M059J (cell line): ENCODE measurements at regions not wholly inside any gene's neighbourhood (a gene's known extent, or its start where the extent isn't known, plus 50 kb on each side); places are given as distances from the start of the nearest gene placed in this dataset.
A peak's percentile ranks its signal among the peaks of the same experiment; 100 is the strongest.
"Not testable (repeated sequence)": the region's sequence is repeated elsewhere in the genome, so short reads cannot be mapped to it uniquely, and the experiment has no call there.

ENCODE experiments used
- DNase-seq: peaks from one replicate; pipeline ENCODE4 v3.0.0-alpha.2; 2012; ENCODE audit warnings: low read depth

GRCh38 chr14:71629765-71630492, 302.3 kb upstream of the RGS6 start:
- no peak for DNase-seq

GRCh38 chr14:71631030-71631429, 301.2 kb upstream of the RGS6 start:
- DNase-seq = not testable (repeated sequence)

- no peak for DNase-seq
Measured at GRCh38 chr14:71632440-71632946, 299.7 kb upstream of the RGS6 start.

- no peak for DNase-seq
Measured at GRCh38 chr14:71636076-71636475, 296.2 kb upstream of the RGS6 start.

- DNase-seq = no peak
Measured at GRCh38 chr14:71636820-71637471, 295.3 kb upstream of the RGS6 start.

DNA sequence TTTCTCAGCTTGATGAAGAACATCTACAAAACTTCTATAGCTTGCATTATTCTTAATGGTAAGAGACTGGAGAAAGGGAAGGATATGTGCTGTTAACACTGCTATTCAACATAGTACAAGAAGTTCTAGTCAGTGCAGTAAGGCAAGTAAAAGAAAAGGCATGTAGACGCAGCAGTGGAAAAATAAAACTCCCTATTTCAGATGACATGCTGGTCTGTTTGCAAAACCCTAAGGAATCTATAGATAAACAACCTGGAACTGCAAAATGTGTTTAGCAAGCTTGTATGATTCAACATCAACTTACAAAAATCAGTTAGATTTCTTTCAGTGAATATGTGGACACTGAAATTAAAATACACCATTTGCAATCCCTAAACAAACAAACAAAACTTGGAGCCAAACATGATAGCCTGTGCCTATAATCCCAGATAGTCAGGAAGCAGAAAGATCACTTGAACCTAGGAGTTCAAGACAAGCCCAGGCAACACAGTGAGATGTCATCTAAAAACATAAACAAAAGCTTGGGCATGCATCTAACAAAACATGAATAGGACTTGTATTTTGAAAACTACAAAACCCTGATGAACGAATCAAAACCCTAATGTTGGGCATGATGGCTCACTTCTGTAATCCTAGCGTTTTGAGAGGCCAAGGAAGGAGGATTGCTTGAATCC, 293.6 kb upstream of the RGS6 start:
- no peak for DNase-seq

- no peak for DNase-seq
Measured at GRCh38 chr14:71642715-71643114, 289.5 kb upstream of the RGS6 start.

GRCh38 chr14:71645656-71646055, 286.6 kb upstream of the RGS6 start:
- no peak for DNase-seq

DNA sequence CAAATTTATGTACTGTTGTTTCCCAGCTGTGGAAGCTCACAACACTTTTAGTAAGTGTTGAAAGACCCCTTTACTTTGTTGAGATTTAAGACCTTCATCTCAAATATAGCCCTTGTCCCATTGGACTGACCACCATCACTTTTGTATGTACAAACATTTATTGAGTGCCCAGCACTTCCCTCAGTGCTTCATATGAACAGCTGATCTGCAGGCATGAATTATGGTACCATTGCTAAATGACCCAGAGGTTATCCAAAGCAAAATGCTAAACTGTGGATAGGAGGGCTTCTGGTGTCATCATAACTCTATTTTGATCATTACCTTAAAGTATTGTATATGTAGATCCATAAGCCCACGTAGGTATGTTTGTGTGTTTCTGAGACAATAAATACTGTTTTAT, 285.7 kb upstream of the RGS6 start:
- DNase-seq = no peak

DNA sequence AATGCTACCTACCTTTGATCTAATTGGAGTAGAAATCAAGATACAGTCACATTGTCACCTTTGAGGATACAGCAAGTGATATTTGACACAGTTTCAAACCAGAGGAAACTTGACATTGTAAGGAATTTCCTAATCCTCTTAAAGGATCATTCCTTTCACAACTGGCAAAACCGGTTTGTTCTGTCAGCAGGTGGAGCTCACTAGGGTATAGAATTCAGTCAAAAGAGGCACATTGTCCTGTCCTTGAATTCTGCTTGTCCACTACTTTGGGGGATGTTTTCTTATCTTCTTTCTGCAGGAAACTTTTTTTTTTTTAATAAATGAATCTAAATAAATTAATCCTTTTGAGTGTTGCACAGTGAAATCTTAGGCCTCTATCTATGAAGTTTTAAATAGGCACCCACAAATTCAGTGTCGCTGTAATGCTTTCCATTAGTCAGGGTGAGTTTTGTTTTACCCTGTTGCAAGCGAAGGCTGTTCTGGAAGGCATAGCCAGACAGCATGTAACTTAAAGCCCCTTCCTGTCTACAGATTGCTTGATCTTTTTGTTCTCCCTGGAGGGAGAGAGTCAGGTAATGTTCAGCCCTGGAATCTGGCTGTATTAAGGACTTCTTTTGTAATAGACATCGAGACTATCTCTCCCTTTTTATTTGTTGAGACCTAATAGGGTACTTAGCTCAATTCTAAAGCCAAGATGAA, 285.0 kb upstream of the RGS6 start:
- DNase-seq = no peak

DNA sequence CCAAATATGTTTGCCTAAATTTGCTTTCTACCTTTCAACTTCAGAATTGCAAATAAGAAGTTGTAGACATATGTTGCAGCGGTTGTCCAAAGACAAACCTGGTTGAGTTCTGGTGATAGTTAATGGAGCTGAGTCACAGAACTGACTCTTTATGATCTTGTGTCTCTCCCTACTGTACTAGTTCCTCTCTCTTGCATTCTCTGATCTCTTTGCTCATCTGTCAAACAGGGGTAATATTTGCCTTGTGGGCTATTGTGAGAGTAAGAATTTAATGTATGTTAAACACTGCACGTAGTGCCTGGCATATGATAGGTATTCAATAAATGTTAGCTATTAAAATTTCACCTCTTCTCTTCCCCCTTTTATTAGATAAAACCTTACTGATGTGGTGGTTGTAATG, 283.5 kb upstream of the RGS6 start:
- no peak for DNase-seq

DNA sequence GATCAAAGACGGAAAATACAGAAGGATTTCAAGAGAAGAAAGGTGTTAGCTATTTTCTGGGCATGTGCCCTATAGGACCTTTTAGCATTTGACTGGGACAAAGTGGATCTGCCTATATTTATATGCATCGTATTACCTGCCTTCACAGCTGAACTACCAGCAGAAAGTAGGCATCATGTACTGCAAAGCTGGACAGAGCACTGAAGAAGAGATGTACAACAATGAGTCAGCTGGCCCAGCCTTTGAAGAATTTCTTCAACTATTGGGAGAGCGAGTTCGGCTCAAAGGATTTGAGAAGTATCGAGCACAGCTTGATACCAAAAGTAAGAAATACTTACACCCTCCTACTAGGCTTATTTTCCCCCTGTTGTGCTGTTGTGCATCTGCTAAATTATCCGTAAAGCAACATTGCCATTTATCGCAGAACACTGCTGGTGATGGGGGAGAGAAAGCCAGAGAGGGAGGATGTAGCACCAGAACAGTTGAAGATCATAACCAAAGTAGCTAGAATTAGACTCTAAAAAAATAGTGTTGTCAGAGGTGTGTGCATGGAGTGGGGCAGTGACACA, 282.0 kb upstream of the RGS6 start:
- no peak for DNase-seq

DNA sequence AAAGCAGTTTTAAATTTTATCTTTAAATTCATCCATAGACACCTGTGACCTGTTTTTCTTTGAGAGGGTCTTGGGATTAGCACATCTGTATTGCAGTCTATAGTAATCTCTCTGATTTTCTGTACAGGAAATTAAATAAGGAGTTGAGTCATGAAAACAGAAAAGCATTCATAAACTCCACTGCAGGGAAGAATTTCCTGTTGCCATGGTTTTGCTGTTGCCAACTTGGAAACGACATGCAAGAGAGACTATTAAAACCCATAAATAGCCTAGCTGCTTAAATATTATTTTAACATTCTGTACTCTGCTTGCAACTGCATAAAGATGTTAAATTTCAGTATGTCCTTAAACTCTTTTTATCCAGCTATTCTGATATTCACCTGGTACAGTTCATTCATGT, 281.0 kb upstream of the RGS6 start:
- peak; percentile 88 for DNase-seq

- no peak for DNase-seq
Measured at GRCh38 chr14:71652368-71652767, 279.9 kb upstream of the RGS6 start.

DNA sequence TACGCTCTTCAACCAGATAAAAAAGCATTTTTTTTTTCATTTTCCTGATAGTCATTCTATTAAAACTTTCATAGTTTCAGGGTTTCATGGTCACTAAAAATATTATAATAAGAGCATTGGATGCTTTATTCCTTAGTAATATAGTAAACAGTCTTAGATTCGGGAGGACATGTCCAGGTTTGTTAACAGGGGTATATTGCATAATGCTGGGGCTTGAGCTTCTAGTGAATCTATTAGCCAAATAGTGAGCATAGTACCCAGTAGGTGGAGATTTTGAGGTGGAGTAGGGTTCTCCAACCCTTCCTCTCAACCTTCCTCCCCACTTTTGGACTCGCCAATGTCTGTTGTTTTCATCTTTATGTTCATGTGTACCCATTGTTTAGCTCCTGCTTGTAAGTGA, 277.4 kb upstream of the RGS6 start:
- DNase-seq = no peak

GRCh38 chr14:71658261-71658860, 273.9 kb upstream of the RGS6 start:
- peak; percentile 18 for DNase-seq

- peak; percentile 63 for DNase-seq
Measured at GRCh38 chr14:71659159-71659558, 273.1 kb upstream of the RGS6 start.

GRCh38 chr14:71661441-71661840, 270.8 kb upstream of the RGS6 start:
- no peak for DNase-seq

DNA sequence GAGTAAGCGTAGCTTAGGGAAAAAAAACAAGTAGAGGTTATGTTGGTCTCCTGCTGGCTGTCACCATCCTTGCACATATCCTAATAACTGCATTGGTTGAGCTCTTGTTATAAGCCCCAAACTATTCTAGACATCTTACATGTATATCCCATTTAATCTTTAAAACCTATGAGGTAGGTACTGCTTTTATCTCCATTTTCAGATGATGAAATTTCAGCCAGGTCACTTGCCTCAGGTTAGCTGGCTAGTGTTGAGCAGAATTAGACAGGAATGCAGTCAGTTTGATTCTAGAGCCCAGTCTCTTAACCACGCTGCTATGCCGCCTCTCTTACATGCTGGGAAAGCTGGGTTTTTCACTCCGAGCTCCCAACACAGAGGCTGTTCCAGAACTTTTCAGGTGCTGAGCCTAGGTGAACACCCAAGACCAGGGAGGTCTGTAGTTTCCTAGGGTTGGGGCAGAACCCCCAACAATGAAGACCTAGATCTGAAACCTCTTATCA, 269.9 kb upstream of the RGS6 start:
- no peak for DNase-seq

GRCh38 chr14:71665157-71665556, 267.1 kb upstream of the RGS6 start:
- DNase-seq = peak; percentile 79

DNA sequence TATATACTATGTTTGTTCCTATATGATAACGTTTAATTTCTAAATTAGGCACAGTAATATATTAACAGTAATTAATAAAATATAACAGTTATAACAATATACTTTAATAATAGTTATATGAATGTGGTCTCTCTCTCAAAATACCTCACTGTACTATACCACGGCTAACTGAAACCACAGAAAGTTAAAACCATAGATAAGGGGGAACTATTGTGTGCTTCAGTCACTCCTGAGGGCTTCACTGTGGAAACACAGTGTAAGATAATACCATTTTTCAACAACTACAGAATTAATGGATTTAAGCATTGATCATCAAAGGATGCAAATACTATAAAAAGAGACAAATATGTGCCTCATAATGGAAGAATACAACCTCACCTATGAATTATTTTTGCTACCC, 266.4 kb upstream of the RGS6 start:
- DNase-seq = no peak
